K562 (cell line): ENCODE measurements at regions not wholly inside any gene's neighbourhood (a gene's known extent, or its start where the extent isn't known, plus 50 kb on each side); places are given as distances from the start of the nearest gene placed in this dataset.

Experiments
- ATAC-seq: fragments of 200-7000 bp; cut with Tn5 transposase; 3 replicates; pipeline ENCODE4 v1.9.1; 2020; ENCODE audit warnings: moderate library complexity
- BruUV-seq: library from RNA; stranded (reverse); fragments of 400-500 nt; replicated peaks from 2 replicates; lab custom pipeline; 2021; lab: Mats Ljungman, UMichigan
- CTCF ChIA-PET: fragments of 300-600 bp; formaldehyde crosslinking; extraction: SDS; loops from one replicate; lab custom pipeline; 2021; ENCODE audit warnings: low intra/inter-chr PET ratio; lab: Yijun Ruan, JAX
- POLR2A ChIA-PET: fragments of 300-600, 350-650 bp; sonication (Branson Sonifier 250); formaldehyde crosslinking; extraction: SDS; loops from one replicate; lab custom pipeline; 2021; ENCODE audit warnings: antibody characterized with exemption, inconsistent platforms; lab: Yijun Ruan, JAX
- DNase-seq, 4 experiments: peaks; one replicate each; pipeline versions ENCODE4 v3.0.0 to v3.0.0-alpha.2; 2011 to 2018; ENCODE audit warnings: low spot score in 3 of 4, mixed read lengths in 3 of 4; ENCODE audit errors: extremely low read depth in 1 of 4
- FAIRE-seq: peaks from 2 replicates; lab custom pipeline; 2011; peaks lifted over from hg19 to GRCh38; lab: Jason Lieb, UNC
- H2AFZ ChIP-seq: 2 replicates; pipeline ENCODE4 v1.6.0; 2011; ENCODE audit warnings: low read depth, low read length, control low read depth, inconsistent platforms
- H3K27ac ChIP-seq: fragments of 200-600 bp; 3 replicates; pipeline ENCODE4 v1.8.0; 2011; ENCODE audit warnings: low read depth, mild to moderate bottlenecking, control low read depth, inconsistent platforms, low read length, moderate library complexity, mixed read lengths; ENCODE audit errors: extremely low read depth
- H3K27me3 ChIP-seq, 2 experiments: fragments of 300-600 bp in 1 of 2; 2 replicates in 1 of 2; 3 replicates in 1 of 2; pipeline versions ENCODE4 v1.6.0 to v1.8.0; 2011; ENCODE audit warnings: inconsistent platforms in 2 of 2, low read length in 2 of 2, mild to moderate bottlenecking in 1 of 2, mixed read lengths in 1 of 2, moderate library complexity in 1 of 2; ENCODE audit not compliant: control insufficient read depth in 2 of 2, insufficient read depth in 2 of 2
- H3K36me3 ChIP-seq: fragments of 300-600 bp; 3 replicates; pipeline ENCODE4 v1.8.0; 2011; ENCODE audit warnings: mild to moderate bottlenecking, low read length, inconsistent platforms; ENCODE audit not compliant: control insufficient read depth, insufficient read depth
- H3K4me1 ChIP-seq, 2 experiments: fragments of 200-600 bp in 1 of 2; replicated peaks in 1 of 2; 2 replicates in 1 of 2; 3 replicates in 1 of 2; pipeline versions ENCODE4 v1.5.1 to v1.8.0; 2011; ENCODE audit warnings: inconsistent platforms in 2 of 2, low read length in 2 of 2, mild to moderate bottlenecking in 1 of 2, mixed read lengths in 1 of 2, moderate library complexity in 1 of 2; ENCODE audit not compliant: control insufficient read depth in 2 of 2, insufficient read depth in 2 of 2
- H3K4me2 ChIP-seq: 2 replicates; pipeline ENCODE4 v1.6.1; 2011; ENCODE audit warnings: low read length, control low read depth, inconsistent platforms, mixed read lengths; ENCODE audit not compliant: insufficient read depth
- H3K4me3 ChIP-seq: fragments of 200-600 bp; sonication (generic), shearing (Covaris generic); 2 replicates; pipeline ENCODE4 v1.5.1; 2016; ENCODE audit warnings: control low read depth, inconsistent platforms
- H3K79me2 ChIP-seq: fragments of 200-600 bp; 3 replicates; pipeline ENCODE4 v1.8.0; 2011; ENCODE audit warnings: low read length, inconsistent platforms; ENCODE audit not compliant: control insufficient read depth, insufficient read depth
- H3K9ac ChIP-seq, 2 experiments: 2 replicates each; pipeline versions ENCODE4 v1.6.0 to v1.6.1; 2011; ENCODE audit warnings: low read depth in 2 of 2, low read length in 2 of 2, control low read depth in 1 of 2, inconsistent platforms in 1 of 2, mild to moderate bottlenecking in 1 of 2, mixed read lengths in 1 of 2; ENCODE audit not compliant: insufficient read depth in 1 of 2
- H3K9me1 ChIP-seq: one replicate; pipeline ENCODE4 v1.6.0; 2011; ENCODE audit warnings: inconsistent platforms, mild to moderate bottlenecking, low read length, moderate library complexity; ENCODE audit not compliant: control insufficient read depth, insufficient read depth
- H3K9me3 ChIP-seq: replicated peaks from 2 replicates; pipeline ENCODE4 v1.5.1; 2011; ENCODE audit warnings: low read depth, low read length, inconsistent platforms; ENCODE audit not compliant: control insufficient read depth, insufficient read depth
- H4K20me1 ChIP-seq: replicated peaks from 2 replicates; pipeline ENCODE4 v1.6.1; 2011; ENCODE audit warnings: low read length, inconsistent platforms, mixed read lengths; ENCODE audit not compliant: control insufficient read depth, insufficient read depth
- BCLAF1 ChIP-seq, 2 experiments: fragments of 450-650 bp in 1 of 2; IDR thresholded peaks; 2 replicates each; pipeline ENCODE4 v1.6.1; 2011 to 2017; ENCODE audit warnings: low read depth in 2 of 2, antibody characterized with exemption in 1 of 2, borderline replicate concordance in 1 of 2, low read length in 1 of 2, mild to moderate bottlenecking in 1 of 2, mixed read lengths in 1 of 2; ENCODE audit not compliant: control insufficient read depth in 1 of 2
- C11orf30 ChIP-seq: fragments of 450-650 bp; IDR thresholded peaks from 2 replicates; pipeline ENCODE4 v1.6.1; 2016; ENCODE audit warnings: low read depth, mild to moderate bottlenecking
- GATAD2B ChIP-seq: fragments of 450-650 bp; IDR thresholded peaks from 2 replicates; pipeline ENCODE4 v1.6.1; 2017; ENCODE audit warnings: mild to moderate bottlenecking, borderline replicate concordance
- GTF2F1 ChIP-seq: IDR thresholded peaks from 2 replicates; pipeline ENCODE4 v1.6.1; 2011; ENCODE audit warnings: low read depth, low read length, improper control_type of control experiment
- LARP7 ChIP-seq: fragments of 450-650 bp; IDR thresholded peaks from 2 replicates; pipeline ENCODE4 v1.6.1; 2016
- MNT ChIP-seq, 2 experiments: fragments of 450-650 bp; conservative IDR thresholded peaks; 2 replicates each; pipeline ENCODE4 v1.6.1; 2017; ENCODE audit warnings: mild to moderate bottlenecking in 2 of 2, moderate library complexity in 2 of 2
- PBX2 ChIP-seq, 2 experiments: IDR thresholded peaks in 1 of 2; conservative IDR thresholded peaks in 1 of 2; 2 replicates each; pipeline ENCODE4 v1.6.1; 2016; ENCODE audit warnings: low read depth in 2 of 2, mild to moderate bottlenecking in 1 of 2, missing compliant biosample characterization in 1 of 2, missing genetic modification characterization in 1 of 2, moderate library complexity in 1 of 2
- POLR3A ChIP-seq: IDR thresholded peaks from 2 replicates; pipeline ENCODE4 v1.6.1; 2011; ENCODE audit warnings: borderline replicate concordance, mild to moderate bottlenecking, moderate library complexity; ENCODE audit not compliant: insufficient read length, insufficient read depth; ENCODE audit errors: extremely low read depth
- SETDB1 ChIP-seq: IDR thresholded peaks from one replicate; pipeline ENCODE4 v1.6.1; 2012; ENCODE audit warnings: low read length, control low read depth, inconsistent platforms
- TAL1 ChIP-seq: fragments of 450-650 bp; IDR thresholded peaks from 2 replicates; pipeline ENCODE4 v1.6.1; 2016; ENCODE audit warnings: mild to moderate bottlenecking
- TCF7 ChIP-seq: sonication (generic); IDR thresholded peaks from 2 replicates; pipeline ENCODE4 v1.6.1; 2016; ENCODE audit warnings: antibody characterized with exemption, borderline replicate concordance
- XRCC3 ChIP-seq: fragments of 450-650 bp; IDR thresholded peaks from 2 replicates; pipeline ENCODE4 v1.6.1; 2017; ENCODE audit warnings: mild to moderate bottlenecking, moderate library complexity
- in situ Hi-C: fragments of 300-500 bp; cut with MboI; formaldehyde crosslinking; loops from 4 replicates; pipeline ENCODE4 v1.15.0; 2018; ENCODE audit warnings: inconsistent platforms, mixed read lengths
- intact Hi-C: fragments of 100-400 bp; cut with micrococcal nuclease; formaldehyde crosslinking; loops from 2 replicates; pipeline ENCODE4 v1.14.2; 2022

GRCh38 chr5:90306613-90307012 is 102.9 kb downstream of the CETN3 start:
- Histone ChIP-seq H4K20me1 (no peaks in the 10 kb centered on the region), H3K4me2 (no peak overlapping the region), H3K79me2 (no peaks in the 10 kb centered on the region), H2AFZ (no peak overlapping the region), H3K9me1 (no peaks in the 10 kb centered on the region), H3K4me1 (no peaks in the 10 kb centered on the region)
- POLR2A ChIA-PET = no interaction called here
- FAIRE-seq (no peak), DNase-seq (no peak), ATAC-seq (no peak)
- intact Hi-C loops = no loop called here
- no peak for TF ChIP-seq POLR3A
- no peak for TF ChIP-seq GTF2F1
- no peak for TF ChIP-seq PBX2 (CRISPR knock-in tag; IDR thresholded peaks at IDR 0.05; ENCODE audit: low read depth)
- no peak for TF ChIP-seq PBX2 (tag; conservative IDR thresholded peaks at IDR 0.05; ENCODE audit: low read depth)
- no peak for TF ChIP-seq TCF7
- TF ChIP-seq SETDB1 = no peak
- no peak for TF ChIP-seq BCLAF1 (IDR thresholded peaks at IDR 0.05; ENCODE audit: borderline replicate concordance in 1 of 2, control insufficient read depth in 1 of 2, low read depth in 2 of 2, low read length in 1 of 2)
- no peak for TF ChIP-seq LARP7
- no peak for TF ChIP-seq C11orf30
- no peak for TF ChIP-seq XRCC3
- TF ChIP-seq MNT (conservative IDR thresholded peaks at IDR 0.05) = no peak
- no peak for TF ChIP-seq GATAD2B
- TF ChIP-seq TAL1 = no peak
- TF ChIP-seq, all 486 proteins: peak for 0
- H3K36me3 ChIP-seq = no peaks in the 10 kb centered on the region
- no peaks in the 10 kb centered on the region; a peak in 1 of 5 replicates for H3K27me3 ChIP-seq
- BruUV-seq = no TSS peak
- no peak overlapping the region for H3K27ac ChIP-seq
- no peak overlapping the region for H3K9ac ChIP-seq
- no peak overlapping the region for H3K4me3 ChIP-seq
- H3K9me3 ChIP-seq = no peaks in the 10 kb centered on the region
- in situ Hi-C loops = no loop called here
- CTCF ChIA-PET = no interaction called here
